ENCODE measurements at regions not wholly inside any gene's neighbourhood (a gene's known extent, or its start where the extent isn't known, plus 50 kb on each side); places are given as distances from the start of the nearest gene placed in this dataset.
A peak's percentile ranks its signal among the peaks of the same experiment; 100 is the strongest.

DNA sequence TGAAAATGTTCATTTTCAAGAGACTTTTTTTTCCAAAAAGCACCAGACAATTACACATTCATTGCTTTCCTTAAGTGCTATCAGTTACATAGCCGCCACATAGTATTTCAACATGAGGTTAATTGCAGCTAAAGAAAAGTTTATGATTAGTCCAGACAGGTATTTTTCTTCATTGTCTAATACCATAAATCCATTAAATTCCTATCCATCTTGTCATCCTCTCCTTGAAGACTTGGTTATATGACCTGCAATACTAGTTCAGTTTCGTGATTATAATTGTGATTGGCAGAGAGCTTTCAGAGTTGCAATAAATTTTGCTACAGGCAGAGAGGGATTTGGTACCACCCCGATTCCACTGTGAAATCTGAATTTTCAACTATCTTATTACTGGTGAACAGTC, 437.7 kb downstream of the GPATCH2 start:
- DNase-seq (ENCODE audit: low read depth in 2 of 2) = no peak
- TF ChIP-seq, protein P1, sequence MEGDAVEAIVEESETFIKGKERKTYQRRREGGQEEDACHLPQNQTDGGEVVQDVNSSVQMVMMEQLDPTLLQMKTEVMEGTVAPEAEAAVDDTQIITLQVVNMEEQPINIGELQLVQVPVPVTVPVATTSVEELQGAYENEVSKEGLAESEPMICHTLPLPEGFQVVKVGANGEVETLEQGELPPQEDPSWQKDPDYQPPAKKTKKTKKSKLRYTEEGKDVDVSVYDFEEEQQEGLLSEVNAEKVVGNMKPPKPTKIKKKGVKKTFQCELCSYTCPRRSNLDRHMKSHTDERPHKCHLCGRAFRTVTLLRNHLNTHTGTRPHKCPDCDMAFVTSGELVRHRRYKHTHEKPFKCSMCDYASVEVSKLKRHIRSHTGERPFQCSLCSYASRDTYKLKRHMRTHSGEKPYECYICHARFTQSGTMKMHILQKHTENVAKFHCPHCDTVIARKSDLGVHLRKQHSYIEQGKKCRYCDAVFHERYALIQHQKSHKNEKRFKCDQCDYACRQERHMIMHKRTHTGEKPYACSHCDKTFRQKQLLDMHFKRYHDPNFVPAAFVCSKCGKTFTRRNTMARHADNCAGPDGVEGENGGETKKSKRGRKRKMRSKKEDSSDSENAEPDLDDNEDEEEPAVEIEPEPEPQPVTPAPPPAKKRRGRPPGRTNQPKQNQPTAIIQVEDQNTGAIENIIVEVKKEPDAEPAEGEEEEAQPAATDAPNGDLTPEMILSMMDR (IDR thresholded peaks at IDR 0.05; ENCODE audit: low read depth, low read length) = no peak
- H3K4me3 ChIP-seq (replicated peaks in 1 of 2; ENCODE audit: low read depth in 2 of 2, low read length in 2 of 2) = no peak overlapping the region

DNA sequence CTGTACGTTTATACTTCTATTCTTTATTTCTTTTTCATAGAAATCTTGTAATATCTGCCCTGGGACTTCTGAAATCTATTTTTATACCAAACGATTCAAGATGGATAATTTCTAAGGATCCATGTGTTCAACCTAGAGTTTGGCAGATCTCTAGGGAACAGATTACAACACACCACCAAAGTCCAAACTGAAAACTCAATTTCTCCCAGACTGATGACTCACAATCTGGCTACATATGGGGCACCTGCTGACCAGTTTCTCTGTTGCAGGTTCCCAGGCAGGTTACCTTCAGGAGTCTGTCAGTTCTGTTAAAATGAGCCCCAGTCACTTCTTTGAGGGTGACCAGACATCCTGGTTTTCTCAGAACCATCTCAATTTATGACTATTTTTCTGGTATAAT, 439.4 kb downstream of the GPATCH2 start:
- TF ChIP-seq, protein P1 (IDR thresholded peaks at IDR 0.05; ENCODE audit: low read depth, low read length) = no peak
- DNase-seq (ENCODE audit: low read depth in 2 of 2) = peak in 1 of 2 donors; percentile 51
- no peak overlapping the region for H3K4me3 ChIP-seq (replicated peaks in 1 of 2; ENCODE audit: low read depth in 2 of 2, low read length in 2 of 2)

DNA sequence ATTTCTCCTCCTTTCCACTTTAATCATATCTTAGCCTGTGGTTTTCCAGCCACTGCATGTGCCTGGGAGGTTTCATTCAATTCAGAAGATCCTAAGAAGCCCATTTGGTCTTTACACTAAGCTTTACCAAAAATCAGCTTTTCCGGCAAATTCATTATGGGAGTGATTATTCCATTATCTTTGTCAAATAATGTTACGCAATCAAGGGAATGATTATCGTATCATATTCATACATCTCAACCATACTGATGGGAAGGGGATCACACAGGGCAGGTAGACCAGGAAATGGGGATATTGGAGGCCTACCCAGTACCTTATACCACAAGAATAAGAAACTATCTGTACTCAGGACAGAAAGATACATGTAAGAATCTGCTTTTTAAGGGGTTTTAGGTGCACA, 440.5 kb downstream of the GPATCH2 start:
- H3K4me3 ChIP-seq (replicated peaks in 1 of 2; ENCODE audit: low read depth in 2 of 2, low read length in 2 of 2) = no peak overlapping the region
- TF ChIP-seq, protein P1 (IDR thresholded peaks at IDR 0.05; ENCODE audit: low read depth, low read length) = no peak
- no peak for DNase-seq (ENCODE audit: low read depth in 2 of 2)

DNA sequence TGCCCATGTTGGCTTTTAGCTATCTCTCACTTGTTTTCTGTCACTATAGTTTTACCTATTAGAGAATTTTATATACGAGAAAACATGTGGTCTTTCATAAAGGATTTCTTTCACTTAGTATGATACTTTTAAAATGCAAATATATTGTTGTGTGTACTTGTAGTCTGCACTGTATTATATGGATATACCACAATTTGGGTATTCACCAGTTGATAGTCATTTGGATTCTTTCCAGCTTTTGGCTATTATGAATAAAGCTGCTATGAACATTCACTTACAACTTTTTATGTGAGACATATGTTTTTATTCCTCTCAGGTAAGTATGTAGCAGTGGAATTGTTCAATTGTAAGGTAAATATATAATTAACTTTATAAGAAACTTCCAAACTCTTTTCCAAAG, 441.5 kb downstream of the GPATCH2 start:
- no peak for DNase-seq (ENCODE audit: low read depth in 2 of 2)
- TF ChIP-seq, protein P1 (IDR thresholded peaks at IDR 0.05; ENCODE audit: low read depth, low read length) = no peak
- no peak overlapping the region for H3K4me3 ChIP-seq (replicated peaks in 1 of 2; ENCODE audit: low read depth in 2 of 2, low read length in 2 of 2)

DNA sequence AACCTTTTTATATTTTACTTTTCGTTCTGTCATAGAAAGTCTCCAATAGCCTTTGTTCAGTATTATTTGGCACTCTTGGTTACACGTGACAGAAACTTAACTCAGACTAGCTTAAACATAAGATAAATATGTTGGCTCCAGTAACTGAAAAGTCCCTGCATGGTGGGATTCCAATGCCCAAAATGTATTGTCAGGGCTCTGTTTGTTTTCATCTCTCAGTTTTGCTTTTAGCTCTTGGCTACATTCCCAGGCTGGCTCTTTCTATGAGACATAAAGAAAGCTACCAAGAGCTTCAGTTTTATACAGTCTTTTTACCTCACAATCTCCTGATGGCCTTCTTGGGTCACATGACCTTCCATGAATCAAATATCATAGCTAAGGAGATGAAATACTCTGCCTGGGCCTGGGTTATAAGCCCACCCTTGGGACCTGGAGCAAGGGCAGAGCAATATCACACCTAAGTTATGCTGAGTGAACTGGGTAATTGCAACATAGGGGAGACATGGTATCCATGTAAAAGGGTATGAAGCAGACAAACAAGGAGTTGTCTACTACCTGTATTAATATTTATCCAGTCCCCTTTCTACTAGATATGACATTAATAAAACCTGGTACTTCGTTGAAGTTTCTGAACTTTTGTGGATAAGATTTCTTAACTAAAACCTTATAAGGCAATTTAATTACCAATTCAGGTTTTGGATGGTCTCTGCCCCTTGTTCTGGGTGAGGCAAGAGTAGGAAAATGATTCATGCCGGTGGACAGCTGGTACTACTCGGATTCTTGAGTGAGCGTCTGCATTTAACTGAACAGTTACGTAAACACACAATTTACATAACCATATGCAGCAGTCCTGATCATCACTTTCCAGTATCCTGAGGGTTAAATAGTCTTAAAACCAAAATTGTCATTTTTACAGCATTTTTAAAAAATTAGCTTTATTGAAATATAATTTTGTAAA, 442.3 kb downstream of the GPATCH2 start:
- DNase-seq (ENCODE audit: low read depth in 2 of 2) = peak; percentile 25 to 54
- TF ChIP-seq, protein P1 (IDR thresholded peaks at IDR 0.05; ENCODE audit: low read depth, low read length) = no peak
- H3K4me3 ChIP-seq (replicated peaks in 1 of 2; ENCODE audit: low read depth in 2 of 2, low read length in 2 of 2) = no peak overlapping the region

DNA sequence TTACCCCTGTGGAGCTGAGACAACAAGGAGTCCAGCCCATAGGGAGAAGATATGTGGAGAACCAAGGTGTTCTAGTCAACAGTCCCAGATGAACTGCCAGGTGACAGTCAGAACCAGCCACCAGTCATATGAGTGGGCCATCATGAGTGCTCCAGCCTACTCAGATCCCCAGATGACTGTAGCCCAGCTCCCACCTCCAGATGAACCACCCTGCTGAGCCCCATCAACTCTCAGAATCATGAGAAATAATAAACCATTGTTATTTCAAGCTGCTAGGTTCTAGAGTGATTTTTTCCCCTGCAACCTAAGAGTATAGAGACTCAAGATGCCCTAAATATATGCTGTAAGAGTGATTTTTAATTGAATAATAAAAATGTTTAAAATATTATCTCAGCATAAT, 444.2 kb downstream of the GPATCH2 start:
- H3K4me3 ChIP-seq (replicated peaks in 1 of 2; ENCODE audit: low read depth in 2 of 2, low read length in 2 of 2) = no peak overlapping the region
- no peak for DNase-seq (ENCODE audit: low read depth in 2 of 2)
- TF ChIP-seq, protein P1 (IDR thresholded peaks at IDR 0.05; ENCODE audit: low read depth, low read length) = no peak

Data from cardiac fibroblast (primary cell).